HG03439 (cell line): ENCODE measurements at regions not wholly inside any gene's neighbourhood (a gene's known extent, or its start where the extent isn't known, plus 50 kb on each side); places are given as distances from the start of the nearest gene placed in this dataset.

Experiments used
- ATAC-seq: cut with Tn5 transposase; IDR thresholded peaks from one replicate; pipeline ENCODE4 v1.9.1; 2021; ENCODE audit warnings: mild to moderate bottlenecking, moderate library complexity; ENCODE audit not compliant: unreplicated experiment

- no peak for ATAC-seq
Measured at GRCh38 chr14:98018628-98019027, 1221.4 kb downstream of the VRK1 start.

- no peak for ATAC-seq
Measured at GRCh38 chr14:98022541-98023520, 1225.6 kb downstream of the VRK1 start.

- no peak for ATAC-seq
Measured at GRCh38 chr14:98028162-98028561, 1231.0 kb downstream of the VRK1 start.

GRCh38 chr14:98035396-98035795 is 1236.6 kb downstream of the BCL11B start:
- no peak for ATAC-seq

- no peak for ATAC-seq
Measured at GRCh38 chr14:98037831-98038230, 1234.2 kb downstream of the BCL11B start.

GRCh38 chr14:98056946-98057345 is 1215.1 kb downstream of the BCL11B start:
- ATAC-seq: no peak

GRCh38 chr14:98059106-98059505 is 1212.9 kb downstream of the BCL11B start:
- no peak for ATAC-seq

GRCh38 chr14:98062083-98062482 is 1209.9 kb downstream of the BCL11B start:
- ATAC-seq: no peak

GRCh38 chr14:98069712-98070171 is 1202.3 kb downstream of the BCL11B start:
- ATAC-seq: no peak

- ATAC-seq: no peak
Measured at GRCh38 chr14:98070536-98070935, 1201.5 kb downstream of the BCL11B start.

- no peak for ATAC-seq
Measured at GRCh38 chr14:98074111-98074510, 1197.9 kb downstream of the BCL11B start.

- ATAC-seq: no peak
Measured at GRCh38 chr14:98077176-98077575, 1194.8 kb downstream of the BCL11B start.

- ATAC-seq: no peak
Measured at GRCh38 chr14:98082833-98083232, 1189.2 kb downstream of the BCL11B start.

GRCh38 chr14:98085751-98086150 is 1186.2 kb downstream of the BCL11B start:
- no peak for ATAC-seq

GRCh38 chr14:98093111-98093510 is 1178.9 kb downstream of the BCL11B start:
- no peak for ATAC-seq

- no peak for ATAC-seq
Measured at GRCh38 chr14:98099527-98099926, 1172.5 kb downstream of the BCL11B start.

- ATAC-seq: no peak
Measured at GRCh38 chr14:98101323-98101722, 1170.7 kb downstream of the BCL11B start.

GRCh38 chr14:98103705-98104104 is 1168.3 kb downstream of the BCL11B start:
- no peak for ATAC-seq

GRCh38 chr14:98109326-98109725 is 1162.7 kb downstream of the BCL11B start:
- no peak for ATAC-seq

- no peak for ATAC-seq
Measured at GRCh38 chr14:98112194-98112780, 1159.7 kb downstream of the BCL11B start.

GRCh38 chr14:98114122-98114895 is 1157.7 kb downstream of the BCL11B start:
- ATAC-seq: no peak
